Testis (tissue), 2 donors: ENCODE measurements at regions not wholly inside any gene's neighbourhood (a gene's known extent, or its start where the extent isn't known, plus 50 kb on each side); places are given as distances from the start of the nearest gene placed in this dataset.

Experiments used
- POLR2A ChIP-seq: fragments of 450-650 bp; IDR thresholded peaks from one replicate; pipeline ENCODE4 v1.6.1; 2017; ENCODE audit warnings: antibody characterized with exemption, mild to moderate bottlenecking, moderate library complexity
- TF ChIP-seq, protein P1 (sequence below), 3 experiments: fragments of 450-650 bp in 2 of 3; fragments of 200-600 bp in 1 of 3; sonication (generic) in 1 of 3; IDR thresholded peaks; one replicate each; pipeline ENCODE4 v1.5.1; 2016 to 2019; ENCODE audit warnings: antibody characterized with exemption in 3 of 3, mild to moderate bottlenecking in 2 of 3, moderate library complexity in 1 of 3

DNA sequence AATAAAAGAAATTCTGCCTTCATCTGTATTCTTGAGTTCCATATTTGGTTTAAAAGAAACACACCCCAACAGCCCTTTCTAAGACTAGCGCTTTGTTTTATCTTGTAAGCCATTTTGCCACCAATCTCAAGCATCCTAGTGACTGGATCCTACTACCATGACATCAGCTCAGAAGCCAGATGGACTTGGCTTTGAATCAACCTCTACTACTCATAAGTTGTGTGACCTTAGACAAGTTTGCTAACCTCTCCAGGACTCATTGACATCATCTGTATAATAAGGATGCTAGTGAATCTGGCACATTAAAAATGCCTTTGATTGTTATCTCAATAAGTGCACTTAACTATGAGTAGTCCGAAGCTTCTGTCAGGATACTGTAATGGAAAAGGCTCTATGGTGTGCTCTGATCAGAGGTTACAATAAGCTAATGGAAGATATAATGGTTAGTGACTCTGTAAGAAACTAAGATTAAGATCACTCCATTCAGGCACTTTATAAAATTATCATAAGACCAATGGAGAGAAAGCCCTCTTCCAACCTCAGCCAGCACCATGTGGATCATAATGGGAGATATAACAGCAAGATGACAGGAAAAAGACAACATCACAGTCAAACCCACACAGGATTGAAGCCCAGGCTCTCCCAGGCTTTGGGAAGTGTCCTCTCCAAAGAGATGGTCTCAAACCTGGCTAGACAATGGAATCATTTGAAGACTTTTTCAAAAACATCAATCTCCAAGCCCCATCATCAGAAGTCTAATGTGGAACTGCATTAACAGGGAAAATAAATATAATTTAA, 180.6 kb upstream of the MIR17HG start:
- TF ChIP-seq, protein P1, sequence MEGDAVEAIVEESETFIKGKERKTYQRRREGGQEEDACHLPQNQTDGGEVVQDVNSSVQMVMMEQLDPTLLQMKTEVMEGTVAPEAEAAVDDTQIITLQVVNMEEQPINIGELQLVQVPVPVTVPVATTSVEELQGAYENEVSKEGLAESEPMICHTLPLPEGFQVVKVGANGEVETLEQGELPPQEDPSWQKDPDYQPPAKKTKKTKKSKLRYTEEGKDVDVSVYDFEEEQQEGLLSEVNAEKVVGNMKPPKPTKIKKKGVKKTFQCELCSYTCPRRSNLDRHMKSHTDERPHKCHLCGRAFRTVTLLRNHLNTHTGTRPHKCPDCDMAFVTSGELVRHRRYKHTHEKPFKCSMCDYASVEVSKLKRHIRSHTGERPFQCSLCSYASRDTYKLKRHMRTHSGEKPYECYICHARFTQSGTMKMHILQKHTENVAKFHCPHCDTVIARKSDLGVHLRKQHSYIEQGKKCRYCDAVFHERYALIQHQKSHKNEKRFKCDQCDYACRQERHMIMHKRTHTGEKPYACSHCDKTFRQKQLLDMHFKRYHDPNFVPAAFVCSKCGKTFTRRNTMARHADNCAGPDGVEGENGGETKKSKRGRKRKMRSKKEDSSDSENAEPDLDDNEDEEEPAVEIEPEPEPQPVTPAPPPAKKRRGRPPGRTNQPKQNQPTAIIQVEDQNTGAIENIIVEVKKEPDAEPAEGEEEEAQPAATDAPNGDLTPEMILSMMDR (IDR thresholded peaks at IDR 0.05) = no peak
- no peak for TF ChIP-seq POLR2A
